NCI-H2227 treated with DMSO at 0.1 percent for 48 hours (cell line): ENCODE measurements at regions not wholly inside any gene's neighbourhood (a gene's known extent, or its start where the extent isn't known, plus 50 kb on each side); places are given as distances from the start of the nearest gene placed in this dataset.
"Not testable (repeated sequence)": the region's sequence is repeated elsewhere in the genome, so short reads cannot be mapped to it uniquely, and the experiment has no call there.

Experiments
- DNase-seq: peaks from one replicate; lab custom pipeline; 2025; lab: John Stamatoyannopoulos, UW

DNA sequence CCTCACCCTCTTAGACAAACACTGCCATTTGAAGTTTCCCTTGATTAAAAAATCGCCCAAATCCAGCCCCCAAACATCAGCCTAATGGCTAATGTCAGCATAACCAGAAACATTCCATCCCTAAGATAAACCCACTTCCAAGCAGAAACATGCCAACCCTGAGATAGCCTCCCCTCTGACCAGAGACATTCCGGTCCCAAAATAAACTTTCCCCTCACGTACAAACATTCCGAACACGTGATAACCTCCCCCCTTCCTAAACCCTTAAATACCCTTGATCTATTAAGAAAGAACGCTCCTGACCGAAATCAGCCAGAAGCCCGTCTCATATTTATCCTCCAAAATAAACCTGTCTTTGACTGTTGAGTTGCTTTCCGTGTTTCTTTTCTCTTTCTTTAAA lies 237.2 kb downstream of the ASMT start:
- no peak for DNase-seq

DNA sequence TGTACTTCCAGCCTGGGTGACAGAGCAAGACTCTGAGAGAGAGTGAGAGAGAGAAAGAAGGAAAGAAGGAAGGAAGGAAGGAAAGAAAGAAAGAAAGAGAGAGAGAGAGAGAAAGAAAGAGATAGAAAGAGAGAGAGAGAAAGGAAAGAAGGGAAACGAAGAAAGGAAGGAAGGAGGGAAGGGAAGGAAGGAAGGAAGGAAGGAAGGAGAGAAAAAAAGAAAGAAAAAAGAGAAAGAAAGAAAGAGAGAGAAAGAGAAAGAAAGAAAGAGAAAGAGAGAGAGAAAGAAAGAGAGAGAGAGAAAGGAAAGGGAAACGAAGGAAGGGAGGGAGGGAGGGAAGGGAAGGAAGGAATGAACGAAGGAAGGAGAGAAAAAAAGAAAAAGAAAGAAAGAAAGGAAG lies 238.6 kb downstream of the ASMT start:
- no peak for DNase-seq

DNA sequence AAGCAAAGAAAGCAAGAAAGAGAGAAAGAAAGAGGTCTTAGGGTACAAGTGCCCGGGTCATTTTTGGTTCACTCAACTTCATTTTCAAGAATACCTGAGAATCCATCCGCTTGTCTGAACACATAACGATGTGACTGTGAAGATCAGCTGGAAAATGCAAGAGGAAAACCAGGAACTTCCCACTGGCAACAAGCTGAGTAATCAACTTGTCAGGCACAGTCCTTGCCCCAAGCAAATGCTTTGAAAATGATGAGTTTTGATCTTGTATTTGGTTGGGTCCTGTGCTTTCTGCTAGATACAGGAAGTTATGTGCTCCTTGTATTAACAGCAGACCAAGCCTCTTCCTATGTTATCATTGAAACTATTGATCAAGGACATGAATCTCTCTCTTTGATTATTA lies 239.1 kb downstream of the ASMT start:
- DNase-seq: no peak

DNA sequence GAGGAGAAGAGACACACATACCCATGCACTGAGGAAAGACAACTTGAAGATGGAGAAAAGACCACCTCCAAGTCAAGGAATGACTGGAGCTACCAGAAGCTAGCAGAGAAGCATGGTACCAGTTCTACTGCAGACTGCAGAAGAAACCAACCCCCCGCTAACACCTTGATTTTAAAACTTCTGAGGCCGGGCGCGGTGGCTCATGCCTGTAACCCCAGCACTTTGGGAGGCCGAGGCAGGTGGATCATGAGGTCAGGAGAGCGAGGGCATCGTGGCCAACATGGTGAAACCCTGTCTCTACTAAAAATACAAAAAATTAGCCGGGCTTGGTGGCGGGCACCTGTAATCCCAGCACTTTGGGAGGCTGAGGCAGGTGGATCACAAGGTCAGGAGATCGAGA lies 240.0 kb downstream of the ASMT start:
- not testable (repeated sequence) for DNase-seq

- DNase-seq: not testable (repeated sequence)
Measured at GRCh38 chrX:1859266-1859665, 244.4 kb downstream of the ASMT start.

- no peak for DNase-seq
Measured at GRCh38 chrX:1860936-1861594, 246.2 kb downstream of the ASMT start.

DNA sequence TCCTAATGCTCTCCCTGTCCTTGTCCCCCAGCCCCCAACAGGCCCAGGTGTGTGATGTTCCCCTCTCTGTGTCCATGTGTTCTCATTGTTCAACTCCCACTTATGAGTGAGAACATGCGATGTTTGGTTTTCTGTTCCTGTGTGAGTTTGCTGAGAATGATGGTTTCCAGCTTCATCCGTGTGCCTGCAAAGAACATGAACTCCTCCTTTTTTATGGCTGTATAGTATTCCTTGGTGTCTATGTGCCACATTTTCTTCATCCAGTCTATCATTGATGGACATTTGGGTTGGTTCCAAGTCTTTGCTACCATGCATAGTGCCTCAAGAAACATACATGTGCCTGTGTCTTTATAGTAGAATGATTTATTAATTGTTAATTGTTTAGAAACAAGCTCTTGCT lies 249.1 kb downstream of the ASMT start:
- not testable (repeated sequence) for DNase-seq

DNA sequence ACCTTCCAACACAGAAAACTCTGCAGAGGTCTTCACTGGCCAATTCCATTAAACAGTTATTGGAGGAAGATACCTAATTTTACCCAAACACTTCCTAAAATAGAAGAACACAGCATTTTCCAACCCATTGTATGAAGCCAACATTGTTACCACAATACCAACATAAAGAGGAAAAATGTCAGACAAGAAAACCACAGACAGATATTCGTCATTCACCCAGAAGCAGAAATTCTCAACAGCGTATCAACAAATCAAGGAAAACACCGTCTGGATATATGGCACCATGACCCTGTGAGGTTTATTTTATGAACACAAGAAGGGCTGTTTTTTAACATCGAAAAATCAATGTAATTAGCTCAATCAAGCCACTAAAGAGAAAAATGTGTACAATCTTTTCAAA lies 255.6 kb downstream of the ASMT start:
- no peak for DNase-seq

DNA sequence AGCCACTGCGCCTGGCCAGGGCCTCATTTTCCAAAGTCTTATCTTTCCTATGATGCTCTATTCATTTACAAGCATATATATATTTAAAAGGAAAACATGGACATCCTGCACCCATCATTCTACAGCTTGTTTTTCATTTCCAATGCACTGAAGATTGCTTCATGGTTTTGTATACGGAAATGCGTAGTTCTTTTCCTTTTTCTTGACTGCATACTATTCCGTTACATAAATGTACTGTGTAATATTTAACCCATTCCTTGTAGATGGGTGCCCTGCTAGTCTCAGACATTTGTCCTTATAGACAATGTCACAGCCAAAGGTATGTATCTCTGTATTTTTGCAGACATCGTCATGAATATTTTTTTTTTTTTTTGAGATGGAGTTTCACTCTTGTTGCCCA lies 257.0 kb downstream of the ASMT start:
- no peak for DNase-seq

DNA sequence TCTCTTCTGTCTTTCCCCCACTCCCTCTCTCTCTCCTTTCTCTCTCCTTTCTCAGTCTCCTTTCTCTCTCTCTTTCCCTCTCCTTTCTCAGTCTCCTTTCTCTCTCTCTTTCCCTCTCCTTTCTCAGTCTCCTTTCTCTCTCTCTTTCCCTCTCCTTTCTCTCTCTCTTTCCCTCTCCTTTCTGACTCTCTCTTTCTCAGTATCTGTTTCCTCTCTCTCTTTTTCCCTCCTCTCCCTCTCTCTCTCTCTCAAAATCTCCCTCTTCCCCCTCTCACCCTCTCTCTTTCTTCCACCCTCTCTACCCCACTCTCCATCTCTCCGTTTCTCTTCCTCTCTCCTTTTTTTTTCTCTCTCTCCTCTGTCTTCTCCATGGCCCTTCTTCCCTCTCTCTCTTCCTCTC lies 258.8 kb downstream of the ASMT start:
- no peak for DNase-seq

- DNase-seq: no peak
Measured at GRCh38 chrX:1874416-1874815, 259.6 kb downstream of the ASMT start.

DNA sequence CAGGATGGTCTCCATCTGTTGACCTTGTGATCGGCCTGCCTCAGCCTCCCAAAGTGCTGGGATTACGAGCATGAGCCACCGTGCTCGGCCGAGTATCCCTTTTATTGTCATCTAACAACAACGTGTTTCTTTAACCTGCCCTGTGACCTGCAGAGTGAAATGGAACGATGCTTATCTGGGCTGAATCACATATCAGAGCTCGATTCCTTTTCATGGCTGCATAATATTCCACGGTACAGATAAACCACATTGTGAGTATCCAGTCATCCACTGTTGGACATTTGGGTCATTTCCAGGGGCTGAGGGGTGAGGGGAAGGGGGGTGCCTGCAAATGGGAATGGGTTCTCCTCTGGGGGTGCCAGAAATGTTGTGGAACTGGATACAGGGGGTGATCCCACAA lies 260.0 kb downstream of the ASMT start:
- no peak for DNase-seq

GRCh38 chrX:1876041-1876440 lies 261.2 kb downstream of the ASMT start:
- DNase-seq: no peak

DNA sequence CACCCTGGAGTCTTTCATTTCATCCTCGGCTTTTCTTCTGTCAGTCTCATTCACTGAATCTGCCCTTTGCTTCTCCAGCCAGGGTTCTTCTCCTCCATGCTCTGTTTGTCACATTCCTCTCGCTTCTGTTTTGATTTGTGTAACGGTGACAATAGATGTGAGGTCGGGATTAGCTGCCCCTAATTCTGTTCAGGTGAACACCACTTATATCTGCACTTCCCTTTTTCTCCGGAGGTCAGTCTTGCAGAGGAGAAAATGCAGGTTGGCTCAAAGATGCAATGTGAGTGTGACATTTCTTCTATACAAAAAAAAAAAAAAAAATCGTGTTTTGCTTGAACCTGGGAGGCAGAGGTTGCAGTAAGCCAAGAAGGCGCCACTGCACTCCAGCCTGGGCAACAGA lies 262.9 kb downstream of the ASMT start:
- no peak for DNase-seq

- not testable (repeated sequence) for DNase-seq
Measured at GRCh38 chrX:1880884-1881817, 266.3 kb downstream of the ASMT start.

GRCh38 chrX:1883772-1884171 lies 268.9 kb downstream of the ASMT start:
- DNase-seq: no peak

DNA sequence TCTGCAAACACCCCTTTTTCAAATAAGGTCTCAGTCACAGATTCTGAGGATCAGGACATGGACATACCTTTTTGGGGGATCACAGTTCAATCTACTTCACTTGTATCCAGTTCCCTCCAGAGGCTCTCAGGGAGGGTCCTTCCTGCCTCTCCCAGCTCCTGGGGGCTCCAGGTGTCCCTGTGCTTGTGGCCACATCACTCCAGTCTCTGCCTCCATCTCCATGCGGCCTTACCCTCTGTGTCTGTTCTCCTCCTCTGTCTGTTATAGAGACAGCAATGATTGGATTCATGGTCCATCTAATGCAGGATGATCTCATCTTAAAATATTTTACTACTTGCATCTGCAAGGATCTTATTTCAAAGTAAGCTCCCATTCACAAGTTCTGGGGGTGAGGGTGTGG lies 269.6 kb downstream of the ASMT start:
- DNase-seq: no peak

- no peak for DNase-seq
Measured at GRCh38 chrX:1885116-1885515, 270.3 kb downstream of the ASMT start.

GRCh38 chrX:1888305-1888704 lies 273.4 kb downstream of the ASMT start:
- not testable (repeated sequence) for DNase-seq

GRCh38 chrX:1894026-1894294 lies 279.1 kb downstream of the ASMT start:
- DNase-seq: no peak

DNA sequence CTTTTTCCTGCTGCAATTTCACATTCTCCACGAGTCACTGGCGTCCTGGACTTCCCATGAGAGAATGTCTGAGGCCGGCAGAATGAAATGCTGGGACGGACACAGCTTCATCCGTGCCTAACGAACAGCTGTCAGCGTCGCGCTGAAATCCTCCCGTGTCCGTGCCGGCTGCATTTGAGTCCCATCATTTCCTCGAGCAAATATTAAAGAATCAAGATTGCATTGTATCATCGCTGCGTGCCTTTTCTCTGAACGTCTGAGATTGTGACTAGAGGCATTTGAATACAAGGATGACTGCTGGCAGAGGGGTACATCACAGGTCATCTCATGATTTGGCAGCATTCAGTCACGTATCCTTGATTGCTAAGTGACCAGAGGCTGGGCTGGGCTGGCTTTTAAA lies 279.9 kb downstream of the ASMT start:
- DNase-seq: no peak

- DNase-seq: no peak
Measured at GRCh38 chrX:1895583-1895982, 280.7 kb downstream of the ASMT start.

GRCh38 chrX:1899841-1900240 lies 285.0 kb downstream of the ASMT start:
- no peak for DNase-seq

DNA sequence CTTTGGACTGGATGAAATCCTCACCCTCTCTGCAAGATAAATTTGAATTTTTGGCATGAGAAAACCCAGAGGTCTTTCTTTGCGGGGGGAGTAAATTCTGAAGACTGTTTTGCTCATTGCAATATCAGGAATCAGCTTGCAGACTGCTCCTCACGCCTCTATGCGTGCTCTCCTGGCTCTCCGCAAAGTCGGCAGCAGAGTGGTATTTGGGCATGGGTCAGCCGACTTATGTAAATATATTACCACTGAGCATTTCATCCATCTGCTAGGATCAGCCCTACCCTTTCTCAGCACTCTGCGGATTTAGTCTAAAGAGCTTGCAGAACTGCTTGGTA lies 288.0 kb downstream of the ASMT start:
- DNase-seq: no peak
